VCaP (cell line): ENCODE measurements at regions not wholly inside any gene's neighbourhood (a gene's known extent, or its start where the extent isn't known, plus 50 kb on each side); places are given as distances from the start of the nearest gene placed in this dataset.

Experiments used
- H3K27ac ChIP-seq: fragments of 450-650 bp; 2 replicates; pipeline ENCODE4 v1.5.1; 2017
- CTCF ChIP-seq: fragments of 450-650 bp; conservative IDR thresholded peaks from 2 replicates; pipeline ENCODE4 v1.5.1; 2017; ENCODE audit warnings: mild to moderate bottlenecking, moderate library complexity

- H3K27ac ChIP-seq, result peak overlapping the region; percentile 58
- TF ChIP-seq CTCF, result no peak
Observed at GRCh38 chr9:26789959-26790358, 102.6 kb downstream of the CAAP1 start.

- TF ChIP-seq CTCF, result no peak
- H3K27ac ChIP-seq, result no peak overlapping the region
Observed at GRCh38 chr9:26786564-26786963, 106.0 kb downstream of the CAAP1 start.

- no peak for TF ChIP-seq CTCF
Observed at GRCh38 chr9:26782899-26783298, 109.7 kb downstream of the CAAP1 start.

GRCh38 chr9:26781906-26782305 lies 110.7 kb downstream of the CAAP1 start:
- H3K27ac ChIP-seq, result peak overlapping the region; percentile 82
- TF ChIP-seq CTCF, result no peak

More at GRCh38 chr9:26782899-26783298, 109.7 kb downstream of the CAAP1 start:
- H3K27ac ChIP-seq, result peak overlapping the region; percentile 82

- H3K27ac ChIP-seq, result peak overlapping the region; percentile 82; the same call in 1 of the 2 replicates
Observed at GRCh38 chr9:26780307-26780706, 112.3 kb downstream of the CAAP1 start.

GRCh38 chr9:26779062-26779461 lies 113.5 kb downstream of the CAAP1 start:
- TF ChIP-seq CTCF, result no peak
- no peak overlapping the region for H3K27ac ChIP-seq

GRCh38 chr9:26775391-26775790 lies 117.2 kb downstream of the CAAP1 start:
- no peak for TF ChIP-seq CTCF
- no peak overlapping the region for H3K27ac ChIP-seq

- TF ChIP-seq CTCF, result no peak
- peak overlapping the region; percentile 61 for H3K27ac ChIP-seq
Observed at GRCh38 chr9:26773056-26773455, 119.5 kb downstream of the CAAP1 start.
